ENCODE measurements at regions not wholly inside any gene's neighbourhood (a gene's known extent, or its start where the extent isn't known, plus 50 kb on each side); places are given as distances from the start of the nearest gene placed in this dataset.

DNA sequence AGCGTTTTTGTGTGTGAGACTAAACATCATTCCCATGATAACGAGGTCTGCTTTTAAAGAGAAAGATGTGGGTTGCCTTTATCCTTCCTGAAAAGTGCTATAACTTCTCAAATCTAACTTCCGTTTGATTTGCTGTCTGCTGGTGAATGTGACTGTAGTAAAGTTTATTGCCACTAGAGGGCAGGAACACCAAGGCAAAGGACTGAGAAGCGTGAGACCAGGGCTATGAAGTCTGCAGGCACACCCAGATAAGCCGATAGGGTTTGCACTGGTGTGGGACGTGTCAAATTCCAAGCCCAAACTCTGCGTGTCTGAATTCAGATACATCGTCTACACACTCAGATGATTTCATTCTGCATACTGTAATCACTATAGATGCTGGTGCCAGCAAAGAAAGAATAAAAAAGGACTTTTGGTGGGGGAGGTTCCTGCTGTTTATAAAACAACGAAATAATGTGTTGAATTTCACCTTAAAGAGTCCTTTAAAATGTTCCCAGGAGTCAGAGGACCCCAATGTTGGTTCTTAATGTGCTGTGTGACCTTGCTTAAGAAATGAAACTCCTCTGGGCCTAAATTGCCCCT, 87.2 kb downstream of the PTTG1 start:
- H3K36me3 ChIP-seq (ENCODE audit: control insufficient read depth in 2 of 2, extremely low read depth in 1 of 2, insufficient read depth in 2 of 2, low read length in 2 of 2), result no peaks in the 10 kb centered on the region
- H2AFZ ChIP-seq (ENCODE audit: control insufficient read depth, low read length), result no peak overlapping the region
- FAIRE-seq (peak; percentile 85), DNase-seq (ENCODE audit: low read depth, low spot score) (peak; percentile 41)
- no peak overlapping the region for H3K27ac ChIP-seq (ENCODE audit: control insufficient read depth, insufficient read depth, low read length)
- no peak overlapping the region for H3K4me3 ChIP-seq (ENCODE audit: control insufficient read depth in 2 of 3, extremely low read depth in 1 of 3, insufficient read depth in 2 of 3, low read depth in 1 of 3, low read length in 3 of 3)
- H3K9ac ChIP-seq (ENCODE audit: control insufficient read depth, extremely low read depth, insufficient read depth, low read length), result no peak overlapping the region
- dilution Hi-C loops (cut with MboI; ENCODE audit: extremely low pct_ligation_motif_present, low sequenced_read_pairs), result no loop called here
- H3K27me3 ChIP-seq (ENCODE audit: control insufficient read depth, extremely low read depth, insufficient read depth, low read length), result no peaks in the 10 kb centered on the region
- H4K20me1 ChIP-seq (ENCODE audit: control insufficient read depth, extremely low read depth, insufficient read depth, low read length), result no peaks in the 10 kb centered on the region
- H3K79me2 ChIP-seq (ENCODE audit: control insufficient read depth, insufficient read depth, low read length), result no peaks in the 10 kb centered on the region
- no peak overlapping the region for H3K4me2 ChIP-seq (ENCODE audit: control insufficient read depth, extremely low read depth, insufficient read depth, low read depth, low read length)
- H3K9me3 ChIP-seq (ENCODE audit: control insufficient read depth, low read depth, low read length), result no peaks in the 10 kb centered on the region
- H3K4me1 ChIP-seq (ENCODE audit: control insufficient read depth, extremely low read depth, insufficient read depth, low read length), result no peaks in the 10 kb centered on the region
- TF ChIP-seq, protein P1, sequence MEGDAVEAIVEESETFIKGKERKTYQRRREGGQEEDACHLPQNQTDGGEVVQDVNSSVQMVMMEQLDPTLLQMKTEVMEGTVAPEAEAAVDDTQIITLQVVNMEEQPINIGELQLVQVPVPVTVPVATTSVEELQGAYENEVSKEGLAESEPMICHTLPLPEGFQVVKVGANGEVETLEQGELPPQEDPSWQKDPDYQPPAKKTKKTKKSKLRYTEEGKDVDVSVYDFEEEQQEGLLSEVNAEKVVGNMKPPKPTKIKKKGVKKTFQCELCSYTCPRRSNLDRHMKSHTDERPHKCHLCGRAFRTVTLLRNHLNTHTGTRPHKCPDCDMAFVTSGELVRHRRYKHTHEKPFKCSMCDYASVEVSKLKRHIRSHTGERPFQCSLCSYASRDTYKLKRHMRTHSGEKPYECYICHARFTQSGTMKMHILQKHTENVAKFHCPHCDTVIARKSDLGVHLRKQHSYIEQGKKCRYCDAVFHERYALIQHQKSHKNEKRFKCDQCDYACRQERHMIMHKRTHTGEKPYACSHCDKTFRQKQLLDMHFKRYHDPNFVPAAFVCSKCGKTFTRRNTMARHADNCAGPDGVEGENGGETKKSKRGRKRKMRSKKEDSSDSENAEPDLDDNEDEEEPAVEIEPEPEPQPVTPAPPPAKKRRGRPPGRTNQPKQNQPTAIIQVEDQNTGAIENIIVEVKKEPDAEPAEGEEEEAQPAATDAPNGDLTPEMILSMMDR (optimal IDR thresholded peaks at IDR 0.05 in 1 of 3, IDR thresholded peaks at IDR 0.05 in 1 of 3, conservative IDR thresholded peaks at IDR 0.05 in 1 of 3; ENCODE audit: extremely low read depth in 1 of 3, insufficient read depth in 2 of 3, low read length in 3 of 3), result peak; percentile 59 to 88 (median 81)
- no peak for TF ChIP-seq EZH2 (IDR thresholded peaks at IDR 0.05; ENCODE audit: low read length)
- no peaks in the 10 kb centered on the region for H3K9me1 ChIP-seq (ENCODE audit: control insufficient read depth, extremely low read depth, insufficient read depth, low read length)

GRCh38 chr5:160511280-160511929, 89.8 kb downstream of the PTTG1 start:
- Histone ChIP-seq H2AFZ (ENCODE audit: control insufficient read depth, low read length) (no peak overlapping the region), H3K27ac (ENCODE audit: control insufficient read depth, insufficient read depth, low read length) (no peak overlapping the region), H3K4me1 (ENCODE audit: control insufficient read depth, extremely low read depth, insufficient read depth, low read length) (no peaks in the 10 kb centered on the region), H3K27me3 (ENCODE audit: control insufficient read depth, extremely low read depth, insufficient read depth, low read length) (no peaks in the 10 kb centered on the region), H4K20me1 (ENCODE audit: control insufficient read depth, extremely low read depth, insufficient read depth, low read length) (no peaks in the 10 kb centered on the region), H3K4me2 (ENCODE audit: control insufficient read depth, extremely low read depth, insufficient read depth, low read depth, low read length) (no peak overlapping the region), H3K9ac (ENCODE audit: control insufficient read depth, extremely low read depth, insufficient read depth, low read length) (no peak overlapping the region), H3K4me3 (ENCODE audit: control insufficient read depth in 2 of 3, extremely low read depth in 1 of 3, insufficient read depth in 2 of 3, low read depth in 1 of 3, low read length in 3 of 3) (no peak overlapping the region), H3K36me3 (ENCODE audit: control insufficient read depth in 2 of 2, extremely low read depth in 1 of 2, insufficient read depth in 2 of 2, low read length in 2 of 2) (no peaks in the 10 kb centered on the region), H3K9me1 (ENCODE audit: control insufficient read depth, extremely low read depth, insufficient read depth, low read length) (no peaks in the 10 kb centered on the region), H3K79me2 (ENCODE audit: control insufficient read depth, insufficient read depth, low read length) (no peaks in the 10 kb centered on the region), H3K9me3 (ENCODE audit: control insufficient read depth, low read depth, low read length) (no peaks in the 10 kb centered on the region)
- DNase-seq (ENCODE audit: low read depth, low spot score), result no peak
- TF ChIP-seq, protein P1 (optimal IDR thresholded peaks at IDR 0.05 in 1 of 3, IDR thresholded peaks at IDR 0.05 in 1 of 3, conservative IDR thresholded peaks at IDR 0.05 in 1 of 3; ENCODE audit: extremely low read depth in 1 of 3, insufficient read depth in 2 of 3, low read length in 3 of 3), result no peak
- TF ChIP-seq EZH2 (IDR thresholded peaks at IDR 0.05; ENCODE audit: low read length), result no peak
- dilution Hi-C loops (cut with MboI; ENCODE audit: extremely low pct_ligation_motif_present, low sequenced_read_pairs), result no loop called here
- FAIRE-seq, result no peak

All from keratinocyte (primary cell).